ENCODE measurements at regions not wholly inside any gene's neighbourhood (a gene's known extent, or its start where the extent isn't known, plus 50 kb on each side); places are given as distances from the start of the nearest gene placed in this dataset.
A peak's percentile ranks its signal among the peaks of the same experiment; 100 is the strongest.

GRCh38 chr20:19938421-19939090 lies 78.6 kb upstream of the NAA20 start:
- WGBS: 97% methylated on average over 4 of the region's 4 CpGs
- H3K4me1 ChIP-seq (ENCODE audit: insufficient read depth): peaks cover 4% of the 10 kb centered on the region
- H3K27ac ChIP-seq (ENCODE audit: low read depth): no peak overlapping the region
- H3K4me3 ChIP-seq (ENCODE audit: low read depth, low read length): no peak overlapping the region
- no peak for DNase-seq (ENCODE audit: extremely low spot score)
- H3K36me3 ChIP-seq (ENCODE audit: insufficient read depth): no peaks in the 10 kb centered on the region

- H3K4me1 ChIP-seq (ENCODE audit: insufficient read depth): peaks cover 2% of the 10 kb centered on the region
- no peaks in the 10 kb centered on the region for H3K36me3 ChIP-seq (ENCODE audit: insufficient read depth)
- no peak overlapping the region for H3K27ac ChIP-seq (ENCODE audit: low read depth)
- DNase-seq (ENCODE audit: extremely low spot score): no peak
- 84% methylated on average over 4 of the region's 4 CpGs for WGBS
- no peak overlapping the region for H3K4me3 ChIP-seq (ENCODE audit: low read depth, low read length)
Measured at GRCh38 chr20:19940988-19941460, 76.1 kb upstream of the NAA20 start.

- Histone ChIP-seq H3K27ac (ENCODE audit: low read depth) (no peak overlapping the region), H3K36me3 (ENCODE audit: insufficient read depth) (no peaks in the 10 kb centered on the region), H3K4me3 (ENCODE audit: low read depth, low read length) (no peak overlapping the region), H3K4me1 (ENCODE audit: insufficient read depth) (peaks cover 3% of the 10 kb centered on the region)
- WGBS: 94% methylated on average over 1 of the region's 1 CpG
- no peak for DNase-seq (ENCODE audit: extremely low spot score)
Measured at GRCh38 chr20:19942611-19943010, 74.6 kb upstream of the NAA20 start.

- 80% methylated on average over 7 of the region's 7 CpGs for WGBS
- no peak overlapping the region for H3K4me3 ChIP-seq (ENCODE audit: low read depth, low read length)
- peaks cover 2% of the 10 kb centered on the region for H3K4me1 ChIP-seq (ENCODE audit: insufficient read depth)
- peak overlapping the region; percentile 44 for H3K27ac ChIP-seq (ENCODE audit: low read depth)
- no peaks in the 10 kb centered on the region for H3K36me3 ChIP-seq (ENCODE audit: insufficient read depth)
- no peak for DNase-seq (ENCODE audit: extremely low spot score)
Measured at GRCh38 chr20:19943061-19943521, 74.1 kb upstream of the NAA20 start.

GRCh38 chr20:19944772-19945459 lies 72.2 kb upstream of the NAA20 start:
- Histone ChIP-seq H3K36me3 (ENCODE audit: insufficient read depth) (no peaks in the 10 kb centered on the region), H3K27ac (ENCODE audit: low read depth) (no peak overlapping the region), H3K4me3 (ENCODE audit: low read depth, low read length) (no peak overlapping the region), H3K4me1 (ENCODE audit: insufficient read depth) (peaks cover 2% of the 10 kb centered on the region)
- WGBS: 58% methylated on average over 4 of the region's 4 CpGs
- DNase-seq (ENCODE audit: extremely low spot score): no peak

- Histone ChIP-seq H3K36me3 (ENCODE audit: insufficient read depth) (no peaks in the 10 kb centered on the region), H3K27ac (ENCODE audit: low read depth) (peak overlapping the region; percentile 44), H3K4me1 (ENCODE audit: insufficient read depth) (peaks cover 2% of the 10 kb centered on the region), H3K4me3 (ENCODE audit: low read depth, low read length) (no peak overlapping the region)
- WGBS: 88% methylated on average over 14 of the region's 14 CpGs
- DNase-seq (ENCODE audit: extremely low spot score): no peak
Measured at GRCh38 chr20:19945732-19946670, 71.2 kb upstream of the NAA20 start.

- Histone ChIP-seq H3K4me3 (ENCODE audit: low read depth, low read length) (no peak overlapping the region), H3K4me1 (ENCODE audit: insufficient read depth) (peaks cover 2% of the 10 kb centered on the region), H3K27ac (ENCODE audit: low read depth) (no peak overlapping the region), H3K36me3 (ENCODE audit: insufficient read depth) (no peaks in the 10 kb centered on the region)
- DNase-seq (ENCODE audit: extremely low spot score): no peak
- WGBS: 90% methylated on average over 10 of the region's 10 CpGs
Measured at GRCh38 chr20:19947611-19948264, 69.4 kb upstream of the NAA20 start.

- Histone ChIP-seq H3K36me3 (ENCODE audit: insufficient read depth) (no peaks in the 10 kb centered on the region), H3K27ac (ENCODE audit: low read depth) (no peak overlapping the region), H3K4me1 (ENCODE audit: insufficient read depth) (peaks cover 2% of the 10 kb centered on the region), H3K4me3 (ENCODE audit: low read depth, low read length) (no peak overlapping the region)
- no peak for DNase-seq (ENCODE audit: extremely low spot score)
- WGBS: 92% methylated on average over 10 of the region's 10 CpGs
Measured at GRCh38 chr20:19949195-19949867, 67.8 kb upstream of the NAA20 start.

GRCh38 chr20:19950042-19950441 lies 67.1 kb upstream of the NAA20 start:
- Histone ChIP-seq H3K4me1 (ENCODE audit: insufficient read depth) (peaks cover 2% of the 10 kb centered on the region), H3K27ac (ENCODE audit: low read depth) (no peak overlapping the region), H3K36me3 (ENCODE audit: insufficient read depth) (no peaks in the 10 kb centered on the region), H3K4me3 (ENCODE audit: low read depth, low read length) (no peak overlapping the region)
- WGBS: 96% methylated on average over 2 of the region's 2 CpGs
- DNase-seq (ENCODE audit: extremely low spot score): no peak

GRCh38 chr20:19952392-19952791 lies 64.8 kb upstream of the NAA20 start:
- Histone ChIP-seq H3K27ac (ENCODE audit: low read depth) (no peak overlapping the region), H3K36me3 (ENCODE audit: insufficient read depth) (no peaks in the 10 kb centered on the region)
- WGBS: 86% methylated on average over 3 of the region's 3 CpGs

GRCh38 chr20:19953606-19954005 lies 63.6 kb upstream of the NAA20 start:
- H3K4me3 ChIP-seq (ENCODE audit: low read depth, low read length): no peak overlapping the region
- no peak for DNase-seq (ENCODE audit: extremely low spot score)
- H3K36me3 ChIP-seq (ENCODE audit: insufficient read depth): no peaks in the 10 kb centered on the region
- no peaks in the 10 kb centered on the region for H3K4me1 ChIP-seq (ENCODE audit: insufficient read depth)
- no peak overlapping the region for H3K27ac ChIP-seq (ENCODE audit: low read depth)

More at GRCh38 chr20:19952392-19952791, 64.8 kb upstream of the NAA20 start:
- Histone ChIP-seq H3K4me1 (ENCODE audit: insufficient read depth) (peaks cover 2% of the 10 kb centered on the region), H3K4me3 (ENCODE audit: low read depth, low read length) (no peak overlapping the region)
- no peak for DNase-seq (ENCODE audit: extremely low spot score)

- no peaks in the 10 kb centered on the region for H3K4me1 ChIP-seq (ENCODE audit: insufficient read depth)
- H3K36me3 ChIP-seq (ENCODE audit: insufficient read depth): peaks cover 3% of the 10 kb centered on the region
- no peak overlapping the region for H3K4me3 ChIP-seq (ENCODE audit: low read depth, low read length)
- no peak overlapping the region for H3K27ac ChIP-seq (ENCODE audit: low read depth)
- no peak for DNase-seq (ENCODE audit: extremely low spot score)
- 92% methylated on average over 4 of the region's 4 CpGs for WGBS
Measured at GRCh38 chr20:19956976-19957375, 60.2 kb upstream of the NAA20 start.

GRCh38 chr20:19958219-19958618 lies 58.9 kb upstream of the NAA20 start:
- WGBS: 85% methylated on average over 3 of the region's 3 CpGs
- no peaks in the 10 kb centered on the region for H3K4me1 ChIP-seq (ENCODE audit: insufficient read depth)
- peaks cover 3% of the 10 kb centered on the region for H3K36me3 ChIP-seq (ENCODE audit: insufficient read depth)
- no peak overlapping the region for H3K4me3 ChIP-seq (ENCODE audit: low read depth, low read length)
- DNase-seq (ENCODE audit: extremely low spot score): peak; percentile 42
- H3K27ac ChIP-seq (ENCODE audit: low read depth): no peak overlapping the region
